GM23338 (cell line): ENCODE measurements at regions not wholly inside any gene's neighbourhood (a gene's known extent, or its start where the extent isn't known, plus 50 kb on each side); places are given as distances from the start of the nearest gene placed in this dataset.

ENCODE experiments used
- ATAC-seq: fragments of 200-7000 bp; cut with Tn5 transposase; 3 replicates; pipeline ENCODE4 v1.9.1; 2020
- DNase-seq: peaks from one replicate; pipeline ENCODE4 v3.0.0-alpha.2; 2015; ENCODE audit warnings: low spot score
- H2AFZ ChIP-seq: fragments of 200-600 bp; sonication (generic); 2 replicates; pipeline ENCODE4 v1.8.0; 2016; ENCODE audit warnings: antibody characterized with exemption, mild to moderate bottlenecking, moderate library complexity
- H3F3A ChIP-seq: fragments of 200-600 bp; sonication (generic); replicated peaks from 2 replicates; pipeline ENCODE4 v1.8.0; 2017; ENCODE audit warnings: antibody characterized with exemption, mixed run types, low read depth
- H3K27ac ChIP-seq: fragments of 200-600 bp; sonication (generic); 2 replicates; pipeline ENCODE4 v1.6.1; 2016; ENCODE audit warnings: low read depth
- H3K27me3 ChIP-seq: fragments of 200-600 bp; sonication (generic); 2 replicates; pipeline ENCODE4 v1.8.0; 2016; ENCODE audit warnings: mild to moderate bottlenecking, mixed run types, moderate library complexity; ENCODE audit not compliant: insufficient read depth
- H3K36me3 ChIP-seq: fragments of 200-600 bp; sonication (generic); 2 replicates; pipeline ENCODE4 v1.8.0; 2016; ENCODE audit warnings: mild to moderate bottlenecking; ENCODE audit not compliant: insufficient read depth
- H3K4me1 ChIP-seq: fragments of 200-600 bp; sonication (generic); 2 replicates; pipeline ENCODE4 v1.8.0; 2016; ENCODE audit warnings: mild to moderate bottlenecking, moderate library complexity; ENCODE audit not compliant: insufficient read depth
- H3K4me2 ChIP-seq: fragments of 200-600 bp; sonication (generic); 2 replicates; pipeline ENCODE4 v1.7.1; 2017; ENCODE audit warnings: mixed run types
- H3K4me3 ChIP-seq: fragments of 200-600 bp; sonication (generic); 2 replicates; pipeline ENCODE4 v1.6.1; 2016; ENCODE audit warnings: mixed run types
- H3K79me2 ChIP-seq: fragments of 200-600 bp; sonication (generic); replicated peaks from 2 replicates; pipeline ENCODE4 v1.8.0; 2017; ENCODE audit warnings: mild to moderate bottlenecking; ENCODE audit not compliant: insufficient read depth
- H3K9me2 ChIP-seq: fragments of 200-600 bp; sonication (generic); 2 replicates; pipeline ENCODE4 v1.8.0; 2017; ENCODE audit not compliant: insufficient read depth
- H4K20me1 ChIP-seq: fragments of 200-600 bp; sonication (generic); replicated peaks from 2 replicates; pipeline ENCODE4 v1.8.0; 2017; ENCODE audit warnings: mild to moderate bottlenecking; ENCODE audit not compliant: insufficient read depth
- H3K27ac Mint-ChIP-seq: 2 replicates; pipeline ENCODE4 v1.8.0; 2020; ENCODE audit warnings: inconsistent platforms, mild to moderate bottlenecking, moderate library complexity, mixed read lengths
- H3K27me3 Mint-ChIP-seq: 3 replicates; pipeline ENCODE4 v1.8.0; 2022; ENCODE audit warnings: low read depth, mild to moderate bottlenecking, moderate library complexity, mixed read lengths, inconsistent platforms; ENCODE audit not compliant: insufficient read depth, poor library complexity
- H3K36me3 Mint-ChIP-seq: 3 replicates; pipeline ENCODE4 v1.8.0; 2021; ENCODE audit warnings: low read depth, mild to moderate bottlenecking, inconsistent platforms, moderate library complexity, mixed read lengths
- H3K4me1 Mint-ChIP-seq: 3 replicates; pipeline ENCODE4 v1.8.0; 2020; ENCODE audit warnings: mild to moderate bottlenecking, inconsistent platforms, mixed read lengths
- H3K4me3 Mint-ChIP-seq: 3 replicates; pipeline ENCODE4 v1.8.0; 2021; ENCODE audit warnings: moderate library complexity, mild to moderate bottlenecking, inconsistent platforms, mixed read lengths
- H3K9me3 Mint-ChIP-seq: 3 replicates; pipeline ENCODE4 v1.8.0; 2020; ENCODE audit warnings: moderate library complexity, mild to moderate bottlenecking, inconsistent platforms, mixed read lengths
- CREB1 ChIP-seq: fragments of 250-450 bp; sonication (Bioruptor Pico); IDR thresholded peaks from 2 replicates; pipeline ENCODE4 v1.5.0; 2020; ENCODE audit warnings: low read depth, mild to moderate bottlenecking, moderate library complexity
- EZH2 ChIP-seq: fragments of 200-600 bp; sonication (generic); IDR thresholded peaks from one replicate; pipeline ENCODE4 v1.8.0; 2017; ENCODE audit warnings: antibody characterized with exemption, mild to moderate bottlenecking, low read depth; ENCODE audit not compliant: unreplicated experiment
- EZH2phosphoT487 ChIP-seq: fragments of 200-600 bp; sonication (generic); IDR thresholded peaks from one replicate; pipeline ENCODE4 v1.8.1; 2018; ENCODE audit warnings: antibody characterized with exemption; ENCODE audit not compliant: unreplicated experiment
- JUNB ChIP-seq: IDR thresholded peaks from one replicate; pipeline ENCODE4 v1.6.1; 2016; ENCODE audit warnings: antibody characterized with exemption; ENCODE audit not compliant: unreplicated experiment
- NANOG ChIP-seq: IDR thresholded peaks from 2 replicates; pipeline ENCODE4 v1.6.1; 2016; ENCODE audit warnings: antibody characterized with exemption, borderline replicate concordance
- STAT1 ChIP-seq: IDR thresholded peaks from one replicate; pipeline ENCODE4 v1.6.1; 2016; ENCODE audit warnings: antibody characterized with exemption; ENCODE audit not compliant: unreplicated experiment
- ZNF114 ChIP-seq: fragments of 250-450 bp; sonication (Bioruptor Pico); IDR thresholded peaks from 2 replicates; pipeline ENCODE4 v1.5.0; 2020; ENCODE audit warnings: mild to moderate bottlenecking, moderate library complexity
- TF ChIP-seq, protein P1 (sequence below), 2 experiments: fragments of 200-600 bp in 1 of 2; sonication (generic) in 1 of 2; conservative IDR thresholded peaks; 2 replicates each; pipeline versions ENCODE4 v1.5.1 to v1.6.1; 2016 to 2017; ENCODE audit warnings: antibody characterized with exemption in 2 of 2, low read depth in 2 of 2, mild to moderate bottlenecking in 2 of 2, moderate library complexity in 1 of 2
- TF ChIP-seq, protein P2 (sequence below): fragments of 250-450 bp; sonication (Bioruptor Pico); IDR thresholded peaks from 2 replicates; pipeline ENCODE4 v1.5.0; 2020; ENCODE audit warnings: mild to moderate bottlenecking, moderate library complexity
- TF ChIP-seq, protein P3 (sequence below): IDR thresholded peaks from 2 replicates; pipeline ENCODE4 v1.6.1; 2016; ENCODE audit warnings: antibody characterized with exemption

DNA sequence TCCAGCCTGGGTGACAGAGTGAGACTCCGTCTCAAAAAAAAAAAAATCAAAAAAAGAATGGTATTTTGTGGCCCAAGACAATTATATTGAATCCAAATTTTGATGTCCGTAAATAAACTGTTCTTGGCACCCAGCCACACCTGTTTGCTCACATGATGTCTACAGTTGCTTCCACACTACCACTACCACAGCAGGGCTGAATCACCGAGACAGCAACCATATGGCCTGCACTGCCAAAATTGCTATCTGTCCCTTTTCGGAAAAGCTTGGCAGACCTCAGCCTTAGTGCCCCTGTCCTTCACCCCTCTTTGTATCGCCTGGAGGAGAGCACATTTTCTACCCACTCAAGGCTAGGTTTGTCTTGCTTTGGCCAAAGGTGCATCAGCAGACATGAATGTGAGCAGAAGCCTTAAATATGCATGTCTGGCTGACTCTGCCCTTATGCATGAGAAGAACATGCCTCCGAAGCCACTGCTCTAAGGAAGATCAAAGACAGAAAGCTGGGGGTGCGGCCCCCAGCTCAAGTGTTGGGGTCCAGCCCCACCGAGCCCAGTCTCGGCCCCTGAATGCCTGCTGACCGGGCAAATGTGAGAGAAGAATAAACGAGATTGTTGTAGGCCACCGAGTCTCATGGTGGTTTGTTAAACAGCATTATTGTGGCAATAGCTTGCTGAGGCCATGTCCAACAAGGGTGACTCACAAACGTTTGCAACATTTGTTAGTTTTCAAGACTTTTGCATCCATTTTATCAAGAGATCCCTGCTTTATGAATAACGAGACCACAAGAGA lies 108.1 kb downstream of the TPRA1 start:
- H3K9me3 Mint-ChIP-seq: no peaks in the 10 kb centered on the region; the same call in 2 of the 3 replicates
- no peak for ATAC-seq
- DNase-seq: no peak
- H3K4me1 Mint-ChIP-seq: peaks cover 27% of the 10 kb centered on the region
- peaks cover 11% of the 10 kb centered on the region for H3K27me3 Mint-ChIP-seq
- 0 out of 2 replicates have a peak, but pooled peaks cover 6% of the 10 kb centered on the region for H3K4me1 ChIP-seq
- no peaks in the 10 kb centered on the region for H3K27me3 ChIP-seq
- H3K36me3 ChIP-seq: no peaks in the 10 kb centered on the region
- no peaks in the 10 kb centered on the region for H3K36me3 Mint-ChIP-seq
- H3K27ac Mint-ChIP-seq: no peak overlapping the region
- TF ChIP-seq JUNB: no peak
- no peak for TF ChIP-seq CREB1 (CRISPR knock-in tag)
- no peak for TF ChIP-seq NANOG
- TF ChIP-seq, protein P1, sequence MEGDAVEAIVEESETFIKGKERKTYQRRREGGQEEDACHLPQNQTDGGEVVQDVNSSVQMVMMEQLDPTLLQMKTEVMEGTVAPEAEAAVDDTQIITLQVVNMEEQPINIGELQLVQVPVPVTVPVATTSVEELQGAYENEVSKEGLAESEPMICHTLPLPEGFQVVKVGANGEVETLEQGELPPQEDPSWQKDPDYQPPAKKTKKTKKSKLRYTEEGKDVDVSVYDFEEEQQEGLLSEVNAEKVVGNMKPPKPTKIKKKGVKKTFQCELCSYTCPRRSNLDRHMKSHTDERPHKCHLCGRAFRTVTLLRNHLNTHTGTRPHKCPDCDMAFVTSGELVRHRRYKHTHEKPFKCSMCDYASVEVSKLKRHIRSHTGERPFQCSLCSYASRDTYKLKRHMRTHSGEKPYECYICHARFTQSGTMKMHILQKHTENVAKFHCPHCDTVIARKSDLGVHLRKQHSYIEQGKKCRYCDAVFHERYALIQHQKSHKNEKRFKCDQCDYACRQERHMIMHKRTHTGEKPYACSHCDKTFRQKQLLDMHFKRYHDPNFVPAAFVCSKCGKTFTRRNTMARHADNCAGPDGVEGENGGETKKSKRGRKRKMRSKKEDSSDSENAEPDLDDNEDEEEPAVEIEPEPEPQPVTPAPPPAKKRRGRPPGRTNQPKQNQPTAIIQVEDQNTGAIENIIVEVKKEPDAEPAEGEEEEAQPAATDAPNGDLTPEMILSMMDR (conservative IDR thresholded peaks at IDR 0.05; ENCODE audit: low read depth in 2 of 2): no peak
- no peak for TF ChIP-seq EZH2
- no peak for TF ChIP-seq EZH2phosphoT487
- H2AFZ ChIP-seq: no peak overlapping the region
- no peak overlapping the region for H3K4me3 ChIP-seq
- no peak overlapping the region for H3K4me3 Mint-ChIP-seq
- no peaks in the 10 kb centered on the region for H3K9me2 ChIP-seq
- no peaks in the 10 kb centered on the region for H3F3A ChIP-seq
- H3K27ac ChIP-seq: no peak overlapping the region
- no peaks in the 10 kb centered on the region for H4K20me1 ChIP-seq
- H3K4me2 ChIP-seq: no peak overlapping the region
- no peaks in the 10 kb centered on the region for H3K79me2 ChIP-seq

DNA sequence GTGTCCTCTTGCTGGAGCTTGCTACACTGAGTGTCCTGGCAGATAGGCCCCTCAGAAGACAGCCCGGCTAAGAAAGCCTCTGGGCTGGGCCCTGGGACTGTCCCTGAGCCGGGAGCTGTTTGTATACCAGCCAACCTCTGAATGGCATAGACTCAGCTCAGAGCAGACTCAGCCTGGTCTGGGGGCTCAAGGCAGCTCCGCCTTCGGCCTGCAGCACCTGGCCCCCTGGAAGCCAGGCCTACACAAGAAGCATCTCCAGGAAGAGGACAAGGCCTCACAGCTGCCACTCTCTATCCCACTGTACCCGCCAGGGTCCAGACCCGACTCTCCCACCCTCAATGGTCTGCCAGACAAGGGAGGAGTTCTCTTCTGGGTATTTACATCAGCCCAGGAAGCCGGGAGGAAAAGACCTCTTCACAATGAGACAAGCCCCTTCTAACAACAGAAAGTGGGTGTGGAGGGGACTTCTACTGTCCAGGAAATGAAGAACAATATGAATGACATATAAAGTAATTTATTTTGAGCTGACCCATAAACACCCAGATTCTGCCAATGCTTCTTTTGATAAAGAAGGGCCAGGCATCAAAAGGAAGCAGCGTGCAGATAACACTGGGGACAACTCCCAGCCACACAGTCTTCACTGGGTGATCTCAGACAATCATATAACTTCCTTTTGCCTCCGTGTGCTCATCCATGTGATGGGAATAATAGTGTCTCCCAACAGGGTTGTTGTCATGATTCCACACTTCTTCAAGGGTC lies 110.2 kb downstream of the TPRA1 start:
- Mint-ChIP-seq H3K4me1 (peaks cover 27% of the 10 kb centered on the region), H3K27ac (no peak overlapping the region), H3K9me3 (no peaks in the 10 kb centered on the region), H3K36me3 (no peaks in the 10 kb centered on the region), H3K4me3 (no peak overlapping the region), H3K27me3 (peaks cover 4% of the 10 kb centered on the region)
- Histone ChIP-seq H3F3A (no peaks in the 10 kb centered on the region), H3K4me2 (no peak overlapping the region), H3K9me2 (no peaks in the 10 kb centered on the region), H3K4me3 (no peak overlapping the region), H3K27me3 (no peaks in the 10 kb centered on the region), H3K4me1 (0 out of 2 replicates have a peak, but pooled peaks cover 6% of the 10 kb centered on the region), H4K20me1 (no peaks in the 10 kb centered on the region), H3K27ac (no peak overlapping the region), H2AFZ (peak overlapping the region; percentile 73; the same call in 1 of the 2 replicates), H3K36me3 (no peaks in the 10 kb centered on the region), H3K79me2 (no peaks in the 10 kb centered on the region)
- no peak for DNase-seq
- peak; percentile 33; the same call in 2 of the 3 replicates for ATAC-seq
- no peak for TF ChIP-seq EZH2phosphoT487
- TF ChIP-seq, protein P2, sequence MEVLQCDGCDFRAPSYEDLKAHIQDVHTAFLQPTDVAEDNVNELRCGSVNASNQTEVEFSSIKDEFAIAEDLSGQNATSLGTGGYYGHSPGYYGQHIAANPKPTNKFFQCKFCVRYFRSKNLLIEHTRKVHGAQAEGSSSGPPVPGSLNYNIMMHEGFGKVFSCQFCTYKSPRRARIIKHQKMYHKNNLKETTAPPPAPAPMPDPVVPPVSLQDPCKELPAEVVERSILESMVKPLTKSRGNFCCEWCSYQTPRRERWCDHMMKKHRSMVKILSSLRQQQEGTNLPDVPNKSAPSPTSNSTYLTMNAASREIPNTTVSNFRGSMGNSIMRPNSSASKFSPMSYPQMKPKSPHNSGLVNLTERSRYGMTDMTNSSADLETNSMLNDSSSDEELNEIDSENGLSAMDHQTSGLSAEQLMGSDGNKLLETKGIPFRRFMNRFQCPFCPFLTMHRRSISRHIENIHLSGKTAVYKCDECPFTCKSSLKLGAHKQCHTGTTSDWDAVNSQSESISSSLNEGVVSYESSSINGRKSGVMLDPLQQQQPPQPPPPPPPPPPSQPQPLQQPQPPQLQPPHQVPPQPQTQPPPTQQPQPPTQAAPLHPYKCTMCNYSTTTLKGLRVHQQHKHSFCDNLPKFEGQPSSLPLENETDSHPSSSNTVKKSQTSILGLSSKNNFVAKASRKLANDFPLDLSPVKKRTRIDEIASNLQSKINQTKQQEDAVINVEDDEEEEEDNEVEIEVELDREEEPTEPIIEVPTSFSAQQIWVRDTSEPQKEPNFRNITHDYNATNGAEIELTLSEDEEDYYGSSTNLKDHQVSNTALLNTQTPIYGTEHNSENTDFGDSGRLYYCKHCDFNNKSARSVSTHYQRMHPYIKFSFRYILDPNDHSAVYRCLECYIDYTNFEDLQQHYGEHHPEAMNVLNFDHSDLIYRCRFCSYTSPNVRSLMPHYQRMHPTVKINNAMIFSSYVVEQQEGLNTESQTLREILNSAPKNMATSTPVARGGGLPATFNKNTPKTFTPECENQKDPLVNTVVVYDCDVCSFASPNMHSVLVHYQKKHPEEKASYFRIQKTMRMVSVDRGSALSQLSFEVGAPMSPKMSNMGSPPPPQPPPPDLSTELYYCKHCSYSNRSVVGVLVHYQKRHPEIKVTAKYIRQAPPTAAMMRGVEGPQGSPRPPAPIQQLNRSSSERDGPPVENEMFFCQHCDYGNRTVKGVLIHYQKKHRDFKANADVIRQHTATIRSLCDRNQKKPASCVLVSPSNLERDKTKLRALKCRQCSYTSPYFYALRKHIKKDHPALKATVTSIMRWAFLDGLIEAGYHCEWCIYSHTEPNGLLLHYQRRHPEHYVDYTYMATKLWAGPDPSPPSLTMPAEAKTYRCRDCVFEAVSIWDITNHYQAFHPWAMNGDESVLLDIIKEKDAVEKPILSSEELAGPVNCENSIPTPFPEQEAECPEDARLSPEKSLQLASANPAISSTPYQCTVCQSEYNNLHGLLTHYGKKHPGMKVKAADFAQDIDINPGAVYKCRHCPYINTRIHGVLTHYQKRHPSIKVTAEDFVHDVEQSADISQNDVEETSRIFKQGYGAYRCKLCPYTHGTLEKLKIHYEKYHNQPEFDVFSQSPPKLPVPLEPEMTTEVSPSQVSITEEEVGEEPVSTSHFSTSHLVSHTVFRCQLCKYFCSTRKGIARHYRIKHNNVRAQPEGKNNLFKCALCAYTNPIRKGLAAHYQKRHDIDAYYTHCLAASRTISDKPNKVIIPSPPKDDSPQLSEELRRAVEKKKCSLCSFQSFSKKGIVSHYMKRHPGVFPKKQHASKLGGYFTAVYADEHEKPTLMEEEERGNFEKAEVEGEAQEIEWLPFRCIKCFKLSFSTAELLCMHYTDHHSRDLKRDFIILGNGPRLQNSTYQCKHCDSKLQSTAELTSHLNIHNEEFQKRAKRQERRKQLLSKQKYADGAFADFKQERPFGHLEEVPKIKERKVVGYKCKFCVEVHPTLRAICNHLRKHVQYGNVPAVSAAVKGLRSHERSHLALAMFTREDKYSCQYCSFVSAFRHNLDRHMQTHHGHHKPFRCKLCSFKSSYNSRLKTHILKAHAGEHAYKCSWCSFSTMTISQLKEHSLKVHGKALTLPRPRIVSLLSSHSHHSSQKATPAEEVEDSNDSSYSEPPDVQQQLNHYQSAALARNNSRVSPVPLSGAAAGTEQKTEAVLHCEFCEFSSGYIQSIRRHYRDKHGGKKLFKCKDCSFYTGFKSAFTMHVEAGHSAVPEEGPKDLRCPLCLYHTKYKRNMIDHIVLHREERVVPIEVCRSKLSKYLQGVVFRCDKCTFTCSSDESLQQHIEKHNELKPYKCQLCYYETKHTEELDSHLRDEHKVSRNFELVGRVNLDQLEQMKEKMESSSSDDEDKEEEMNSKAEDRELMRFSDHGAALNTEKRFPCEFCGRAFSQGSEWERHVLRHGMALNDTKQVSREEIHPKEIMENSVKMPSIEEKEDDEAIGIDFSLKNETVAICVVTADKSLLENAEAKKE (CRISPR knock-in tag): no peak
- TF ChIP-seq, protein P3, sequence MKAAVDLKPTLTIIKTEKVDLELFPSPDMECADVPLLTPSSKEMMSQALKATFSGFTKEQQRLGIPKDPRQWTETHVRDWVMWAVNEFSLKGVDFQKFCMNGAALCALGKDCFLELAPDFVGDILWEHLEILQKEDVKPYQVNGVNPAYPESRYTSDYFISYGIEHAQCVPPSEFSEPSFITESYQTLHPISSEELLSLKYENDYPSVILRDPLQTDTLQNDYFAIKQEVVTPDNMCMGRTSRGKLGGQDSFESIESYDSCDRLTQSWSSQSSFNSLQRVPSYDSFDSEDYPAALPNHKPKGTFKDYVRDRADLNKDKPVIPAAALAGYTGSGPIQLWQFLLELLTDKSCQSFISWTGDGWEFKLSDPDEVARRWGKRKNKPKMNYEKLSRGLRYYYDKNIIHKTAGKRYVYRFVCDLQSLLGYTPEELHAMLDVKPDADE: no peak
- no peak for TF ChIP-seq ZNF114 (CRISPR knock-in tag)
- TF ChIP-seq STAT1: no peak
